ENCODE measurements at regions not wholly inside any gene's neighbourhood (a gene's known extent, or its start where the extent isn't known, plus 50 kb on each side); places are given as distances from the start of the nearest gene placed in this dataset.

DNA sequence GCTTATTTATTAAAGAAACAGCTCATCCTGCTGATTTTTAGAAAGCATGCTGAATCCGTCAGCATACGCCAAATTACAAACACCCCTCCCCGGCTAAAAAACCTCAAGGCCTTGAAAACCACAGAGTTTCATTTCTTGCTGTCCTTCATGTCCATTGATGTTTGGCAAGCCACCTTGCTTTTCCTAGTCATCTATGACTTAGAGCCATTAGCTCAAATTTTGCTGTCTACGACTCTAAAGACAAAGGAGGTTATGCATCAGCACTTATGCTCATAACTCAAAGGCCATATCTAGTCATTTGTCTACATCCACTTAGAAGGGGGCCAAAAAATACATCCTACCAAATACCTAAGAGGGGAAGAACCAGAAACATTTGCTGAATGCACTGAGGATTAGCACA lies 925.1 kb downstream of the PCDH7 start:
- no peak for TF ChIP-seq CTCF (conservative IDR thresholded peaks at IDR 0.05; ENCODE audit: low read length)
- TF ChIP-seq EZH2phosphoT487 (IDR thresholded peaks at IDR 0.05; ENCODE audit: borderline replicate concordance, low read depth, low read length): no peak
